ENCODE measurements at regions not wholly inside any gene's neighbourhood (a gene's known extent, or its start where the extent isn't known, plus 50 kb on each side); places are given as distances from the start of the nearest gene placed in this dataset.

DNA sequence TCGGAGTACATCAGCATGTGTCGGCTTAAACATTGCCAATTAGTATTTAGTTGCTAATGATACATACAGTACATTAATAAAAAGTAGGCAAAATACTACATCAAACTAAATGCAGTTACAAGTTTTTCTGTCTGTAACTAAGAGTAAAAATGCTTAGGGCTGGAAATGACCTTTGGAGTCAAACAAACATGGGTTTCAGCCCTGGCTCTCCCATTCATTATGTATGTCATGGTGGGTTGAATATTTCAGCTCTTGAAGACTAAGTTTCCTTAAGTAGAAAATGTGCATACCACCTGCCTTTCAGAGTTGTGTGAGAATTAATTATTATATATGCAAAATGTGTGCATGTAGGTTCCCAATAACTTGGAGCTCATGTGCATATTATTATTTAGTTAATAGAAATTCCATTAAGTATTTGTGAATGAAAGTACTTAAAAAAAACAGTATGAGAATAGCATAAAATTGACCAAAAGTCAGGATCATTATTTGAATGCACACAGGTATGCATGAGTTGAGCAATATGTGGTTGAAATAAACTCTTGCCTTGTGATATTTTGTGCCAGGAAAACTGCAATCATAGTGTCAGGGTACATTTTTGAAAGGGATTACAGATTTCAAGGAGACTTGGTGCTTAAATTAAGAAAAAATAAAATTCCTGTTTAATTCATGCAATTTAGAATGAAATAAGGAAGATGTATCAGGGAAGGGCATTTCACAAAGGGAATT lies 2048.7 kb downstream of the PCDH7 start:
- no CpG with 5 or more reads among the region's 2 CpGs for WGBS (ENCODE audit: insufficient coverage)
- H3K27ac ChIP-seq (ENCODE audit: low read depth in 1 of 2, low read length in 2 of 2) = no peak overlapping the region
- no peaks in the 10 kb centered on the region for H4K20me1 ChIP-seq (ENCODE audit: insufficient read depth, low read length)
- H3K36me3 Mint-ChIP-seq = no peaks in the 10 kb centered on the region
- TF ChIP-seq, protein P1, sequence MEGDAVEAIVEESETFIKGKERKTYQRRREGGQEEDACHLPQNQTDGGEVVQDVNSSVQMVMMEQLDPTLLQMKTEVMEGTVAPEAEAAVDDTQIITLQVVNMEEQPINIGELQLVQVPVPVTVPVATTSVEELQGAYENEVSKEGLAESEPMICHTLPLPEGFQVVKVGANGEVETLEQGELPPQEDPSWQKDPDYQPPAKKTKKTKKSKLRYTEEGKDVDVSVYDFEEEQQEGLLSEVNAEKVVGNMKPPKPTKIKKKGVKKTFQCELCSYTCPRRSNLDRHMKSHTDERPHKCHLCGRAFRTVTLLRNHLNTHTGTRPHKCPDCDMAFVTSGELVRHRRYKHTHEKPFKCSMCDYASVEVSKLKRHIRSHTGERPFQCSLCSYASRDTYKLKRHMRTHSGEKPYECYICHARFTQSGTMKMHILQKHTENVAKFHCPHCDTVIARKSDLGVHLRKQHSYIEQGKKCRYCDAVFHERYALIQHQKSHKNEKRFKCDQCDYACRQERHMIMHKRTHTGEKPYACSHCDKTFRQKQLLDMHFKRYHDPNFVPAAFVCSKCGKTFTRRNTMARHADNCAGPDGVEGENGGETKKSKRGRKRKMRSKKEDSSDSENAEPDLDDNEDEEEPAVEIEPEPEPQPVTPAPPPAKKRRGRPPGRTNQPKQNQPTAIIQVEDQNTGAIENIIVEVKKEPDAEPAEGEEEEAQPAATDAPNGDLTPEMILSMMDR (IDR thresholded peaks at IDR 0.05) = no peak
- H3K27me3 ChIP-seq (ENCODE audit: control insufficient read depth in 2 of 2, insufficient read depth in 2 of 2, low read length in 2 of 2) = no peaks in the 10 kb centered on the region
- H3K9me3 Mint-ChIP-seq = peaks cover 0 to 3% (median 0%) of the 10 kb centered on the region in 7 donors
- H3K36me3 ChIP-seq (replicated peaks in 1 of 2; ENCODE audit: control insufficient read depth in 1 of 2, insufficient read depth in 2 of 2, low read length in 2 of 2) = no peaks in the 10 kb centered on the region
- H3K9me3 ChIP-seq (replicated peaks in 1 of 2; ENCODE audit: control insufficient read depth in 1 of 2, insufficient read depth in 1 of 2, low read length in 2 of 2) = no peaks in the 10 kb centered on the region
- no peaks in the 10 kb centered on the region for H3K4me1 Mint-ChIP-seq
- H3K27ac Mint-ChIP-seq = no peak overlapping the region
- H3K79me2 ChIP-seq (ENCODE audit: insufficient read depth, low read length) = no peaks in the 10 kb centered on the region
- no peak overlapping the region for H3K4me3 ChIP-seq (replicated peaks in 1 of 3; ENCODE audit: low read depth in 2 of 3, low read length in 3 of 3)
- no peak overlapping the region for H3K9ac ChIP-seq (ENCODE audit: insufficient read depth, low read length, poor library complexity, severe bottlenecking)
- no peaks in the 10 kb centered on the region for H3K27me3 Mint-ChIP-seq (ENCODE audit: low read depth in 3 of 3)
- no peak overlapping the region for H3K4me2 ChIP-seq (replicated peaks; ENCODE audit: extremely low read depth, low read length, poor library complexity, severe bottlenecking)
- intact Hi-C loops (cut with micrococcal nuclease) = no loop called here
- no peak for DNase-seq
- H3K4me3 Mint-ChIP-seq = no peak overlapping the region
- H3K4me1 ChIP-seq (ENCODE audit: control insufficient read depth in 1 of 2, insufficient read depth in 2 of 2, low read length in 2 of 2) = no peaks in the 10 kb centered on the region
- no peak overlapping the region for H2AFZ ChIP-seq (ENCODE audit: insufficient read depth, low read depth, low read length, poor library complexity, severe bottlenecking)

DNA sequence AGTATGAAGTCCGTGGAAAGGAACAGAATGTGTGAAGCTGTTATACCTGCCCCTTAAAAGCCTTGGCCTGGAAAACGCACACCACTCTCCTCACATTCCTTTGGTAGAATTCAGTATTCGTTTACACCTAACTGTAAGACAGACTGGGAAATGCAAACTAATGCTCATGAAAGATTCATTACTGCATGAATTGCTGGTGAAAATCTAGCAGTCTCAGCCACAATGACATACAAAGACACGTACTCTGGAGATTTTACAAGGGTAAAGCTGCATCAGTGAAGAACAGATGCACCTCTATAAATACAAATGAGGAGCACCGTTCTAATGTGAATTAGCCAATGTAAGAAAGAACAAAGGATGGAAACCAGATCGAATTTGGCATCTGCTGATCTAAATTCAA lies 2051.3 kb downstream of the PCDH7 start:
- no peaks in the 10 kb centered on the region for H3K27me3 Mint-ChIP-seq (ENCODE audit: low read depth in 3 of 3)

More for the DNA sequence above, 2051.3 kb downstream of the PCDH7 start:
- H4K20me1 ChIP-seq (ENCODE audit: insufficient read depth, low read length) = no peaks in the 10 kb centered on the region
- no peak overlapping the region for H3K4me3 ChIP-seq (replicated peaks in 1 of 3; ENCODE audit: low read depth in 2 of 3, low read length in 3 of 3)
- no peak overlapping the region for H3K27ac Mint-ChIP-seq
- H3K27ac ChIP-seq (ENCODE audit: low read depth in 1 of 2, low read length in 2 of 2) = no peak overlapping the region
- intact Hi-C loops (cut with micrococcal nuclease) = no loop called here
- H3K4me2 ChIP-seq (replicated peaks; ENCODE audit: extremely low read depth, low read length, poor library complexity, severe bottlenecking) = no peak overlapping the region
- H3K4me1 Mint-ChIP-seq = no peaks in the 10 kb centered on the region
- H2AFZ ChIP-seq (ENCODE audit: insufficient read depth, low read depth, low read length, poor library complexity, severe bottlenecking) = no peak overlapping the region
- H3K4me1 ChIP-seq (ENCODE audit: control insufficient read depth in 1 of 2, insufficient read depth in 2 of 2, low read length in 2 of 2) = no peaks in the 10 kb centered on the region
- no peaks in the 10 kb centered on the region for H3K79me2 ChIP-seq (ENCODE audit: insufficient read depth, low read length)
- TF ChIP-seq, protein P1 (IDR thresholded peaks at IDR 0.05) = no peak
- H3K9ac ChIP-seq (ENCODE audit: insufficient read depth, low read length, poor library complexity, severe bottlenecking) = no peak overlapping the region
- no peaks in the 10 kb centered on the region for H3K36me3 Mint-ChIP-seq
- H3K9me3 Mint-ChIP-seq = peaks cover 0 to 3% (median 0%) of the 10 kb centered on the region in 7 donors
- no peak overlapping the region for H3K4me3 Mint-ChIP-seq
- 80% methylated on average over 1 of the region's 6 CpGs for WGBS (ENCODE audit: insufficient coverage)
- no peaks in the 10 kb centered on the region for H3K9me3 ChIP-seq (replicated peaks in 1 of 2; ENCODE audit: control insufficient read depth in 1 of 2, insufficient read depth in 1 of 2, low read length in 2 of 2)
- H3K27me3 ChIP-seq (ENCODE audit: control insufficient read depth in 2 of 2, insufficient read depth in 2 of 2, low read length in 2 of 2) = no peaks in the 10 kb centered on the region
- H3K36me3 ChIP-seq (replicated peaks in 1 of 2; ENCODE audit: control insufficient read depth in 1 of 2, insufficient read depth in 2 of 2, low read length in 2 of 2) = no peaks in the 10 kb centered on the region
- no peak for DNase-seq
